DOHH2 (cell line): ENCODE measurements at regions not wholly inside any gene's neighbourhood (a gene's known extent, or its start where the extent isn't known, plus 50 kb on each side); places are given as distances from the start of the nearest gene placed in this dataset.

ENCODE experiments used
- CTCF ChIP-seq: fragments of 200-600 bp; sonication (generic); IDR thresholded peaks from one replicate; pipeline ENCODE4 v1.5.1; 2014; ENCODE audit warnings: antibody characterized with exemption, mild to moderate bottlenecking, low read depth, low read length; ENCODE audit not compliant: poor library complexity, severe bottlenecking
- EZH2phosphoT487 ChIP-seq: fragments of 200-600 bp; sonication (generic); IDR thresholded peaks from 2 replicates; pipeline ENCODE4 v1.6.1; 2017; ENCODE audit warnings: borderline replicate concordance, mild to moderate bottlenecking, antibody characterized with exemption, low read length, moderate library complexity, mixed read lengths

DNA sequence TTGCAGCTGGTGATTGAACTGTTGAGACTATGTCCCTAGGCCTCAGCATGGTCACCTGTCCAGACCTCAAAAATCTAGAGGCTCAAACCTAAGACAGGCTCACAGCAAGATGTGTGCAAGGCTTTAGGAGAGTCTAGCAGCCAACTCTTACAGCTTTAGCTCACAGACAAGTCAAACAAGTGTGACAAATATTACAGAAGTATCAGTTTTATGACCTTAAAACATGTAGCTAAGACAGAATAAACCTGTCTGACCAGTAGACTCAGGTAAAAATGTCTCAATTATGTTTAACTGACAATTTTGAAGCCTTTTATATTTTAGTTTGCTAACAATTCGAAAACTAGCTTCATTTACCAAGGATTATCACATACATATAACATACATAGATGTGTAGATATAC, 80.0 kb upstream of the HTATIP2 start:
- TF ChIP-seq CTCF (no peak), EZH2phosphoT487 (no peak)
